Nephron progenitor cell (in vitro differentiated cells): ENCODE measurements at regions not wholly inside any gene's neighbourhood (a gene's known extent, or its start where the extent isn't known, plus 50 kb on each side); places are given as distances from the start of the nearest gene placed in this dataset.

Source experiments
- DNase-seq: peaks from one replicate; pipeline ENCODE4 v3.0.0; 2021
- H3K27ac Mint-ChIP-seq: 2 replicates; pipeline ENCODE4 v1.8.0; 2021; ENCODE audit warnings: mild to moderate bottlenecking, moderate library complexity, mixed read lengths
- H3K27me3 Mint-ChIP-seq: 2 replicates; pipeline ENCODE4 v1.8.0; 2021; ENCODE audit warnings: mild to moderate bottlenecking, low read depth, mixed read lengths; ENCODE audit not compliant: poor library complexity
- H3K36me3 Mint-ChIP-seq: 2 replicates; pipeline ENCODE4 v1.8.0; 2021; ENCODE audit warnings: low read depth, mixed read lengths
- H3K4me1 Mint-ChIP-seq: 2 replicates; pipeline ENCODE4 v1.8.0; 2021; ENCODE audit warnings: mixed read lengths
- H3K4me3 Mint-ChIP-seq: 2 replicates; pipeline ENCODE4 v1.8.0; 2021; ENCODE audit warnings: mild to moderate bottlenecking, moderate library complexity, mixed read lengths
- H3K9me3 Mint-ChIP-seq: 2 replicates; pipeline ENCODE4 v1.8.0; 2021; ENCODE audit warnings: mild to moderate bottlenecking, moderate library complexity, mixed read lengths
- TF ChIP-seq, protein P1 (sequence below): fragments of 200-600 bp; sonication (generic); IDR thresholded peaks from 2 replicates; pipeline ENCODE4 v1.5.0; 2021; ENCODE audit warnings: antibody characterized with exemption

DNA sequence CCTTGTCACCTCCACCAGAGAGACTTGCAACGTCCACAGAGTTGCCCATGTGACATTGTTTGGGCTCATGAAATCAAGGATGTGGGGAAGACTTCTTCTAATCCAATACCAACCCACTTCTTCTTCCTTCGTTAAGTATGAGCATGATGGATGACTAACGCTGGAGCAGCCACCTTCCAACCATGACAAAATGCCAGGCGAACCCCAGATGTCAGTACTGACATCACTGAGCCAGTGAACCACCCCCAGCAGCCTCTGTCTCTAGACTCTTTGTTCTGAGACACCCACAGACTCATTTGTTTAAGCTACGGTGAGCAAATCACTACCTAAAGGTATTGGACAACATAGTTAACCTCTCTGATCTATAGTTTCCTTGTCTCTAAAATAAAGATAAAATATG lies 123.7 kb downstream of the GRIN2B start:
- no peak overlapping the region for H3K27ac Mint-ChIP-seq
- no peak for DNase-seq
- no peaks in the 10 kb centered on the region for H3K9me3 Mint-ChIP-seq
- H3K27me3 Mint-ChIP-seq, result peaks cover 22% of the 10 kb centered on the region
- no peaks in the 10 kb centered on the region for H3K4me1 Mint-ChIP-seq
- TF ChIP-seq, protein P1, sequence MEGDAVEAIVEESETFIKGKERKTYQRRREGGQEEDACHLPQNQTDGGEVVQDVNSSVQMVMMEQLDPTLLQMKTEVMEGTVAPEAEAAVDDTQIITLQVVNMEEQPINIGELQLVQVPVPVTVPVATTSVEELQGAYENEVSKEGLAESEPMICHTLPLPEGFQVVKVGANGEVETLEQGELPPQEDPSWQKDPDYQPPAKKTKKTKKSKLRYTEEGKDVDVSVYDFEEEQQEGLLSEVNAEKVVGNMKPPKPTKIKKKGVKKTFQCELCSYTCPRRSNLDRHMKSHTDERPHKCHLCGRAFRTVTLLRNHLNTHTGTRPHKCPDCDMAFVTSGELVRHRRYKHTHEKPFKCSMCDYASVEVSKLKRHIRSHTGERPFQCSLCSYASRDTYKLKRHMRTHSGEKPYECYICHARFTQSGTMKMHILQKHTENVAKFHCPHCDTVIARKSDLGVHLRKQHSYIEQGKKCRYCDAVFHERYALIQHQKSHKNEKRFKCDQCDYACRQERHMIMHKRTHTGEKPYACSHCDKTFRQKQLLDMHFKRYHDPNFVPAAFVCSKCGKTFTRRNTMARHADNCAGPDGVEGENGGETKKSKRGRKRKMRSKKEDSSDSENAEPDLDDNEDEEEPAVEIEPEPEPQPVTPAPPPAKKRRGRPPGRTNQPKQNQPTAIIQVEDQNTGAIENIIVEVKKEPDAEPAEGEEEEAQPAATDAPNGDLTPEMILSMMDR, result no peak
- no peak overlapping the region for H3K4me3 Mint-ChIP-seq
- H3K36me3 Mint-ChIP-seq, result no peaks in the 10 kb centered on the region

DNA sequence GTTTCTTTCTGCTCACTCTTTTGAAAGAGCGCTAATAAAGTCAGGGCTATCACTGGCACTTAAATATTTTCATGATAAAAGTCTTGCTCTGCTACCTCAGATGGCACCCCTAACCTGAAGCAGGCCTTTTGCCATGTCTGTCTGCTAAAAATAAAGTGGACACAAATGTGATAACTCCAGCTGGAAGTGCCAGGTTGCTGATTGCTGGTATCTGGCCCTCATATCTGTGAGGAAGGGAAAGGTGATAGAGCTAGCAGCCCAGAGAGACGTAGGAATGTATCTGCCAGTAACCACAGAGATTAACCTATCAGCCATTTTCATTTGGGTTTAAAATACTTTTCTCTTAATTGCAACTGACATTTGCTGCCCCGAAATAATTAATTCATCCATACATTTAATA lies 127.9 kb downstream of the GRIN2B start:
- peaks cover 33% of the 10 kb centered on the region for H3K27me3 Mint-ChIP-seq
- H3K9me3 Mint-ChIP-seq, result no peaks in the 10 kb centered on the region
- no peaks in the 10 kb centered on the region for H3K36me3 Mint-ChIP-seq
- TF ChIP-seq, protein P1, result no peak
- no peak overlapping the region for H3K4me3 Mint-ChIP-seq
- peaks cover 19% of the 10 kb centered on the region for H3K4me1 Mint-ChIP-seq
- H3K27ac Mint-ChIP-seq, result no peak overlapping the region
- DNase-seq, result no peak

DNA sequence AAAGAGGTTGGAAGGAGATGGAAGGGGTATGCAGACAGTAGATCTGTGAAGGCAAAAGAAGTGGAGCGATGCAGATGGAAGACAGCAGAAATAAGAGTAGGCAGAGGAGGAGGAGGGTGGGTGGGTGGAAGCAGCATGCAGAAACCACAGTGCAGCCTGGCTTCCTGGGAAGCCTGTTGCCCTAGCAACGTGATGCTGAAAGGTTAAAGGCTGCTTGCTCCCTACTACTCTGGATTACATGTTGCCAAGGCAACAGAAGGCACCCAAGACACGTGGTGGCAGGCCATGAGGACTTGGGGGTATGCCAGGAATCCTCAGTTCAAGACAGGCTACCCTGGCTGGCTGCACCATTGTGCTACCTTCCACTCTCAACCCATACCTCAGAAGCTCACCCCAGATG lies 129.6 kb downstream of the GRIN2B start:
- Mint-ChIP-seq H3K36me3 (no peaks in the 10 kb centered on the region), H3K4me1 (peaks cover 19% of the 10 kb centered on the region), H3K27me3 (peaks cover 42% of the 10 kb centered on the region), H3K4me3 (no peak overlapping the region), H3K27ac (no peak overlapping the region), H3K9me3 (no peaks in the 10 kb centered on the region)
- TF ChIP-seq, protein P1, result no peak
- DNase-seq, result peak; percentile 53

DNA sequence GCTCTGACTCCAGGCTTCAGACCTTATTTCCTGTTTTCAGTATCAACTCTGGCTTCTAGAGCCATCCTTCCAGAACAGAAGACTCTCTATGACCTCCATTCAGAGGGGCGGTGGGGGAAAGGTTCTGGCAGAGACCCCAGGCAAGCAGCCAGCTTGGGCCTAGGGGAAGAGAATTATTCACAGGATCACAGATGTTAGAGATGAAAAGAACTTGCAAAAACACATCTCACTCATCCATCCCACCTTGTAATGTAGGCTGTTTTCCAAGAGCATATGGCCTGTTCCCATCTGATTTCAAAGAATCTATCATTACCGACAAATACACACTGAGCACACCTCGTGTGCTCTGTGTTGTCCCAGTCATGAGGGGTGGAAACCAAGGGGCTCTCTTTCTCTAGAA lies 131.9 kb downstream of the GRIN2B start:
- Mint-ChIP-seq H3K27ac (no peak overlapping the region), H3K36me3 (no peaks in the 10 kb centered on the region), H3K9me3 (no peaks in the 10 kb centered on the region), H3K4me3 (no peak overlapping the region), H3K4me1 (peaks cover 19% of the 10 kb centered on the region), H3K27me3 (peaks cover 42% of the 10 kb centered on the region)
- TF ChIP-seq, protein P1, result no peak
- no peak for DNase-seq

DNA sequence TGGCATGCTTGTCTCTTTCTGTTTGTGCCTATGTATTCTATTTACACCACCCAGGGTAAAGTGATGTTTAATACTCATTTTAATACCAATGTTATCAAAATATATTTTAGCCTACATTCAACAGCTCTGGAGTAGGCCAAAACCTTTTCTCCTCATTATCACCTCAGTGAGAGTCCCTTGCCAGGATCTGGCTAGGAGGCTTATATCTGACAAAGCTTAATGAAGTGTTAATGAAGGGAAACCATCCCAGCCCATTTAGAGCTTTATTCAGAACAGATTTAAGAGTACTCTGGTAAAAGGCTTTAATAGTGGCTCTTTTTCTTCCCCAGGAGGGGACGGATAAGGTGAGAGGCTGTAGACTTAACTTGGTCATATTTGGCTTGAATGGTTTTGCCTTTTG lies 137.6 kb downstream of the GRIN2B start:
- Mint-ChIP-seq H3K4me1 (no peaks in the 10 kb centered on the region), H3K27ac (no peak overlapping the region), H3K4me3 (no peak overlapping the region), H3K27me3 (peaks cover 32% of the 10 kb centered on the region), H3K9me3 (no peaks in the 10 kb centered on the region), H3K36me3 (no peaks in the 10 kb centered on the region)
- DNase-seq, result no peak
- TF ChIP-seq, protein P1, result no peak

DNA sequence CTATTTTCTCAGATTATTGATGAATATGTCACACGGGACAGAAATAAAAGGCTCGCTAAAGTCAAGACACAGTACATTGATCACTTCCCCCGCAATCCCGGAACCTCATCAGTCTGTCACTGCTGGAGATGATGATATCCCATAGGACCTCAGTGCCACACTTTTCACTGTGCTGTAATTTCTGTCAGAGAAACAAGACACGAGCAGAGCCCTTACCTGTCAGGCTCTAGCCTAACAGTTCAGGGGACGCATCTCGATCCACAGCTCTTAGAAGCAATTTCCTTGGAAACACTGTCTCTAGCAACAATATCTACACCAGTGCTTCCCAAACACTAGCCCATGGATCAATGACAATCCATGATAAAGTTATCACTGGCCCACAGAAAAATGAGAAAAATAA lies 140.0 kb downstream of the GRIN2B start:
- no peak overlapping the region for H3K4me3 Mint-ChIP-seq
- no peak for DNase-seq
- H3K9me3 Mint-ChIP-seq, result no peaks in the 10 kb centered on the region
- no peaks in the 10 kb centered on the region for H3K36me3 Mint-ChIP-seq
- no peak overlapping the region for H3K27ac Mint-ChIP-seq
- TF ChIP-seq, protein P1, result no peak
- H3K27me3 Mint-ChIP-seq, result peaks cover 20% of the 10 kb centered on the region
- H3K4me1 Mint-ChIP-seq, result no peaks in the 10 kb centered on the region
